SK-N-MC (cell line): ENCODE measurements at regions not wholly inside any gene's neighbourhood (a gene's known extent, or its start where the extent isn't known, plus 50 kb on each side); places are given as distances from the start of the nearest gene placed in this dataset.

Experiments used
- EZH2 ChIP-seq: fragments of 200-600 bp; sonication (generic); IDR thresholded peaks from one replicate; pipeline ENCODE4 v1.6.1; 2017; ENCODE audit warnings: antibody characterized with exemption
- FOXP2 ChIP-seq: optimal IDR thresholded peaks from 2 replicates; pipeline ENCODE3; 2011; ENCODE audit warnings: mild to moderate bottlenecking, moderate library complexity; ENCODE audit not compliant: insufficient read depth; ENCODE audit errors: extremely low read length, control extremely low read depth
- POLR2AphosphoS5 ChIP-seq: IDR thresholded peaks from 2 replicates; pipeline ENCODE4 v1.6.1; 2012; ENCODE audit warnings: mild to moderate bottlenecking, low read depth, low read length, borderline replicate concordance

GRCh38 chr10:4434516-4435071, 391.4 kb upstream of the AKR1E2 start:
- TF ChIP-seq FOXP2: no peak
- TF ChIP-seq POLR2AphosphoS5: no peak
- TF ChIP-seq EZH2: no peak
